HG02759 (cell line): ENCODE measurements at regions not wholly inside any gene's neighbourhood (a gene's known extent, or its start where the extent isn't known, plus 50 kb on each side); places are given as distances from the start of the nearest gene placed in this dataset.

Experiments used
- ATAC-seq: cut with Tn5 transposase; IDR thresholded peaks from one replicate; pipeline ENCODE4 v1.9.1; 2021; ENCODE audit warnings: mild to moderate bottlenecking, moderate library complexity; ENCODE audit not compliant: unreplicated experiment

GRCh38 chr3:118541796-118542195 is 492.9 kb downstream of the IGSF11 start:
- ATAC-seq = no peak

GRCh38 chr3:118543832-118544231 is 490.8 kb downstream of the IGSF11 start:
- no peak for ATAC-seq

GRCh38 chr3:118544458-118544857 is 490.2 kb downstream of the IGSF11 start:
- ATAC-seq = no peak

- no peak for ATAC-seq
Measured at GRCh38 chr3:118548434-118548833, 486.2 kb downstream of the IGSF11 start.

- ATAC-seq = no peak
Measured at GRCh38 chr3:118550122-118550521, 484.5 kb downstream of the IGSF11 start.

GRCh38 chr3:118550556-118550955 is 484.1 kb downstream of the IGSF11 start:
- ATAC-seq = no peak

- no peak for ATAC-seq
Measured at GRCh38 chr3:118554148-118554838, 480.4 kb downstream of the IGSF11 start.

GRCh38 chr3:118556983-118557382 is 477.7 kb downstream of the IGSF11 start:
- ATAC-seq = no peak

- no peak for ATAC-seq
Measured at GRCh38 chr3:118557513-118557912, 477.1 kb downstream of the IGSF11 start.

GRCh38 chr3:118559286-118559685 is 475.4 kb downstream of the IGSF11 start:
- no peak for ATAC-seq

- ATAC-seq = no peak
Measured at GRCh38 chr3:118564800-118565199, 469.8 kb downstream of the IGSF11 start.

- no peak for ATAC-seq
Measured at GRCh38 chr3:118573912-118574311, 460.7 kb downstream of the IGSF11 start.

GRCh38 chr3:118577055-118577777 is 457.4 kb downstream of the IGSF11 start:
- ATAC-seq = no peak

- no peak for ATAC-seq
Measured at GRCh38 chr3:118578559-118578958, 456.1 kb downstream of the IGSF11 start.

GRCh38 chr3:118587037-118587741 is 447.5 kb downstream of the IGSF11 start:
- ATAC-seq = no peak

- no peak for ATAC-seq
Measured at GRCh38 chr3:118587847-118588246, 446.8 kb downstream of the IGSF11 start.

- ATAC-seq = no peak
Measured at GRCh38 chr3:118593277-118593670, 441.4 kb downstream of the IGSF11 start.

- ATAC-seq = no peak
Measured at GRCh38 chr3:118597184-118597583, 437.5 kb downstream of the IGSF11 start.

- no peak for ATAC-seq
Measured at GRCh38 chr3:118607915-118608820, 426.5 kb downstream of the IGSF11 start.

GRCh38 chr3:118618247-118619040 is 416.2 kb downstream of the IGSF11 start:
- ATAC-seq = no peak
